ENCODE measurements at regions not wholly inside any gene's neighbourhood (a gene's known extent, or its start where the extent isn't known, plus 50 kb on each side); places are given as distances from the start of the nearest gene placed in this dataset.
"Not testable (repeated sequence)": the region's sequence is repeated elsewhere in the genome, so short reads cannot be mapped to it uniquely, and the experiment has no call there.

- no peak for DNase-seq
Observed at GRCh38 chr10:70991140-70992124, 103.1 kb upstream of the PCBD1 start.

- DNase-seq: no peak
Observed at GRCh38 chr10:70992436-70992835, 104.1 kb upstream of the PCBD1 start.

GRCh38 chr10:70993051-70993450, 104.7 kb upstream of the PCBD1 start:
- no peak for DNase-seq

GRCh38 chr10:70996549-70996948, 108.2 kb upstream of the PCBD1 start:
- DNase-seq: no peak

GRCh38 chr10:70997236-70997635, 108.9 kb upstream of the PCBD1 start:
- no peak for DNase-seq

GRCh38 chr10:70998086-70998485, 109.7 kb upstream of the PCBD1 start:
- DNase-seq: no peak

- DNase-seq: no peak
Observed at GRCh38 chr10:71001470-71001869, 113.1 kb upstream of the PCBD1 start.

- DNase-seq: no peak
Observed at GRCh38 chr10:71004176-71005075, 116.1 kb upstream of the PCBD1 start.

GRCh38 chr10:71005337-71006305, 117.3 kb upstream of the PCBD1 start:
- no peak for DNase-seq

- no peak for DNase-seq
Observed at GRCh38 chr10:71006506-71006905, 118.1 kb upstream of the PCBD1 start.

GRCh38 chr10:71007516-71007915, 119.2 kb upstream of the PCBD1 start:
- DNase-seq: no peak

- no peak for DNase-seq
Observed at GRCh38 chr10:71008150-71008549, 119.8 kb upstream of the PCBD1 start.

GRCh38 chr10:71009126-71009525, 120.8 kb upstream of the PCBD1 start:
- DNase-seq: no peak

GRCh38 chr10:71010730-71011129, 122.4 kb upstream of the PCBD1 start:
- DNase-seq: no peak

GRCh38 chr10:71011141-71011540, 122.8 kb upstream of the PCBD1 start:
- DNase-seq: no peak

GRCh38 chr10:71014021-71014805, 125.8 kb upstream of the PCBD1 start:
- no peak for DNase-seq

- no peak for DNase-seq
Observed at GRCh38 chr10:71015674-71016073, 127.3 kb upstream of the PCBD1 start.

- not testable (repeated sequence) for DNase-seq
Observed at GRCh38 chr10:71020061-71020460, 131.7 kb upstream of the PCBD1 start.

- no peak for DNase-seq
Observed at GRCh38 chr10:71021402-71021801, 133.0 kb upstream of the PCBD1 start.

- no peak for DNase-seq
Observed at GRCh38 chr10:71023704-71024283, 135.4 kb upstream of the PCBD1 start.

GRCh38 chr10:71024490-71024889, 136.1 kb upstream of the PCBD1 start:
- DNase-seq: no peak
